ENCODE measurements at regions not wholly inside any gene's neighbourhood (a gene's known extent, or its start where the extent isn't known, plus 50 kb on each side); places are given as distances from the start of the nearest gene placed in this dataset.
"Not testable (repeated sequence)": the region's sequence is repeated elsewhere in the genome, so short reads cannot be mapped to it uniquely, and the experiment has no call there.

- WGBS, 2 donors: 82 to 84% methylated on average over 4 of the region's 4 CpGs
- no peak for TF ChIP-seq CTCF (IDR thresholded peaks at IDR 0.05)
- TF ChIP-seq POLR2A (IDR thresholded peaks at IDR 0.05): no peak
- TF ChIP-seq EP300 (IDR thresholded peaks at IDR 0.05): no peak
- Histone ChIP-seq H3K4me1 (no peaks in the 10 kb centered on the region), H3K9me3 (peaks cover 0 to 49% (median 0%) of the 10 kb centered on the region in 4 donors), H3K4me3 (no peak overlapping the region), H3K27ac (no peak overlapping the region), H3K36me3 (no peaks in the 10 kb centered on the region), H3K27me3 (no peaks in the 10 kb centered on the region)
- DNase-seq (ENCODE audit: low spot score in 2 of 2): no peak
These were observed 63.4 kb downstream of the BARX1 start for GRCh38 chr9:93891549-93892310.

- TF ChIP-seq POLR2A (IDR thresholded peaks at IDR 0.05) (no peak), EP300 (IDR thresholded peaks at IDR 0.05) (no peak), CTCF (IDR thresholded peaks at IDR 0.05) (no peak)
- 82 to 85% methylated on average over 6 of the region's 6 CpGs for WGBS, 2 donors
- Histone ChIP-seq H3K4me3 (no peak overlapping the region), H3K36me3 (no peaks in the 10 kb centered on the region), H3K27ac (no peak overlapping the region), H3K4me1 (no peaks in the 10 kb centered on the region), H3K27me3 (no peaks in the 10 kb centered on the region), H3K9me3 (peaks cover 0 to 49% (median 0%) of the 10 kb centered on the region in 4 donors)
- no peak for DNase-seq (ENCODE audit: low spot score in 2 of 2)
These were observed 64.1 kb downstream of the BARX1 start for GRCh38 chr9:93891050-93891449.

GRCh38 chr9:93890436-93890935, 64.7 kb downstream of the BARX1 start:
- Histone ChIP-seq H3K9me3 (peaks cover 0 to 49% (median 0%) of the 10 kb centered on the region in 4 donors), H3K4me1 (no peaks in the 10 kb centered on the region), H3K4me3 (no peak overlapping the region), H3K36me3 (no peaks in the 10 kb centered on the region), H3K27ac (no peak overlapping the region), H3K27me3 (no peaks in the 10 kb centered on the region)
- DNase-seq (ENCODE audit: low spot score in 2 of 2): no peak
- TF ChIP-seq POLR2A (IDR thresholded peaks at IDR 0.05) (no peak), EP300 (IDR thresholded peaks at IDR 0.05) (no peak), CTCF (IDR thresholded peaks at IDR 0.05) (no peak)
- WGBS, 2 donors: 31 to 32% methylated on average over 2 of the region's 2 CpGs

- no peaks in the 10 kb centered on the region for H3K4me1 ChIP-seq
- DNase-seq (ENCODE audit: low spot score in 2 of 2): no peak
- H3K4me3 ChIP-seq: no peak overlapping the region
- no peak for TF ChIP-seq EP300 (IDR thresholded peaks at IDR 0.05)
- TF ChIP-seq CTCF (IDR thresholded peaks at IDR 0.05): no peak
- no peak for TF ChIP-seq POLR2A (IDR thresholded peaks at IDR 0.05)
- H3K27me3 ChIP-seq: no peaks in the 10 kb centered on the region
- 51 to 53% methylated on average over 7 of the region's 7 CpGs for WGBS, 2 donors
- no peak overlapping the region for H3K27ac ChIP-seq
- no peaks in the 10 kb centered on the region for H3K36me3 ChIP-seq
- peaks cover 0 to 20% (median 0%) of the 10 kb centered on the region in 4 donors for H3K9me3 ChIP-seq
These were observed 68.2 kb downstream of the BARX1 start for GRCh38 chr9:93886911-93887310.

GRCh38 chr9:93884808-93885207, 70.3 kb downstream of the BARX1 start:
- 41 to 53% methylated on average over 1 of the region's 1 CpG for WGBS, 2 donors
- Histone ChIP-seq H3K4me1 (no peaks in the 10 kb centered on the region), H3K27ac (no peak overlapping the region), H3K27me3 (no peaks in the 10 kb centered on the region), H3K9me3 (peaks cover 0 to 12% (median 0%) of the 10 kb centered on the region in 4 donors), H3K4me3 (no peak overlapping the region), H3K36me3 (no peaks in the 10 kb centered on the region)
- no peak for TF ChIP-seq EP300 (IDR thresholded peaks at IDR 0.05)
- no peak for TF ChIP-seq CTCF (IDR thresholded peaks at IDR 0.05)
- TF ChIP-seq POLR2A (IDR thresholded peaks at IDR 0.05): no peak
- DNase-seq (ENCODE audit: low spot score in 2 of 2): no peak

GRCh38 chr9:93879662-93880407, 75.3 kb downstream of the BARX1 start:
- 93 to 95% methylated on average over 23 to 35 of the region's 35 CpGs for WGBS, 2 donors
- not testable (repeated sequence) for H3K27ac ChIP-seq; H3K27me3 ChIP-seq; DNase-seq (ENCODE audit: low spot score in 2 of 2); H3K36me3 ChIP-seq; H3K4me3 ChIP-seq; H3K4me1 ChIP-seq
- peaks cover 4 to 19% (median 12%) of the 10 kb centered on the region in 4 donors for H3K9me3 ChIP-seq
